ENCODE measurements at regions not wholly inside any gene's neighbourhood (a gene's known extent, or its start where the extent isn't known, plus 50 kb on each side); places are given as distances from the start of the nearest gene placed in this dataset.
"Not testable (repeated sequence)": the region's sequence is repeated elsewhere in the genome, so short reads cannot be mapped to it uniquely, and the experiment has no call there.

DNA sequence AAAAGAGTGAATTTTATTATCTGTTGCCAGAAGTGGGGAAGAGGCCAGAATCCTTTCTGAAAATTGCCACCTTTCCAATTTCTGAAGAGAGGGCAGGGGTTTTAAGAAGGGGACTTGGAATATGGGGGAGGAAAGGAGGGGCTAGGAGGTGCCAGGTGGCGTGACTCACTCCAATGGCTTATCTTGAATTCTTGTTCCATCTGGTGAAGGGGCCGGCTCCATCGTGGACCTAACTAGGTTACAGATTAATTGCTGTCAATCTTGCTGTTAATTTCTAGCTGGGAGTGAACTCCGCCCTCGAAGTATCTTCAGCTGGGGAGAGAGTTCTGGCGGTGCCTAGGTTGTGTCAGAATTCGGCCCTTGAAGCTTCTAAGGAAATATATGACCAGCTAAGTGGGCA, 138.7 kb downstream of the YTHDC2 start:
- no peak for DNase-seq

GRCh38 chr5:113654828-113655227, 141.3 kb downstream of the YTHDC2 start:
- no peak for DNase-seq

GRCh38 chr5:113660206-113660605, 146.7 kb downstream of the YTHDC2 start:
- DNase-seq, result peak; percentile 12

DNA sequence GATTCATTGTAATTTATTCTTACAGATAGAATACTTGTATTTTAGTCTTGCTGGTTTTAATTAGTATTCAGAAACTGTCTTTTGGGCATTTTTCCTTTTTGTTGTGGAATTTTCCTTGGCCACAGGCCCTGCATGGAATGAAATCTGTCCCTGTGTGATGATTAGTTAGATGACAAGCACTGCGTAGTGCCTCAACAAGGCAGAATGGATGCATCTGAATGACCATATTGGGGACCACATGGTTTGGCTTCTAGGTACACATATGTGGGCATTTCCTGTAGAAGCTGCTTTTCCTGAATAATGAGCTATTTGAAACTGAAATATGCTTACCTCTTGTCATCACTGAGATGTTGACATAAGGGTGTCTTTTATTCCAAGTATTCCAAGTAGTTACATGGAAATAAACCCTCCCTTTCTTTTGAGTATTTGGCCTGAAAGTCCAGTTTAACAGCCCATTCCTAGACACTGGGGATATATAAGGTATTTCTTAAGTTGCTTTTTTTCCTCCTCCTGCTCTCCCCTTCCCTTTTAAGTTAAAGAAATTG, 147.3 kb downstream of the YTHDC2 start:
- DNase-seq, result no peak

DNA sequence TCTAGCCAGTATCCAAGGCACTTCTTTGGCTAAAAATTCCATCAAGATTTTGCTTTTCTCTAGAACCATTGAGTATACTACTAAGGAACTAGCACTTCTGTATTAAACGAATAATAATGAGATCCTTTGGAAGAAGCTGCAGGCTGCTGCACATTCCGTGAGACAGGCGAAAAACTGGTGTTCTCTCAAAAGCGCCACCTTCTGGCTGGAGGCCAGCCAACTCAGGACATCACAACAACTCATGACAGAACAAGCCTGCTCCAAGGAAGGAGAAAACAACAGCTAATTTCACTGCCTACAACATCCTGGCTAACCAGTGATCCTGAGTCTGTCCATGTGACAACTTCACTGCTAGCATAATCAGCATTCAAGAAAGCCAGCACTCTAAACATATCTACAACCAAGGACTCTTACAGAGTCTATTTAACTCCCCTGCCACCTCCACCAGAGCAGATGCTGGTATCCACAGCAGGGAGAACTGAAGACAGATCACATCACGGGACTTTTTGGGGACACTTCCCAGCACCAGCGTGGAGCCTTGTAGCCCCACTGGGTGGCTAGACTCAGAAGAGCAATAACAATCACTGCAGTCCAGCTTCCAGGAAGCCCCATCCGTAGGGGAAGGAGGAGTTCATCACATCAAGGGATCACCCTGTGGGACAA, 150.5 kb downstream of the YTHDC2 start:
- peak; percentile 12 for DNase-seq

- no peak for DNase-seq
Observed at GRCh38 chr5:113673041-113673440, 159.5 kb downstream of the YTHDC2 start.

- DNase-seq, result no peak
Observed at GRCh38 chr5:113675166-113675565, 161.7 kb downstream of the YTHDC2 start.

DNA sequence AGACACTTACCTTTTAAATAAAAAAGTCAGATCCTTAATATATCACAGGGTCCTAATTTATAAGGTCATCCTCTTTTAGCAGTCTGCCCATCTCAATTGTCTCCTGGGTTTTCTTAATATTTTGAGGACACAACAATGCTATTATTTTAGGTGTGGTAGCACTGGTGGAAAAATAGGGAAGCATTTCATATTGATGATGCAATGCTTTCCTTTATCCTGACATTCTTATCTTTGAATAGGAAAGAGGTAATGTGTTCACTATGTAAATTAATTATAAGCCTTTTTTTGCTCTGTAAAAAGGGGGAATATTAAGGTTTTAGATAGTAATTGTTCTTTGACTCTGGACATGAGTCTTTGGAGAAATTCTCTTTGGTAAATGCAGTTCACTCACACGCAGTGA, 164.7 kb downstream of the YTHDC2 start:
- no peak for DNase-seq

DNA sequence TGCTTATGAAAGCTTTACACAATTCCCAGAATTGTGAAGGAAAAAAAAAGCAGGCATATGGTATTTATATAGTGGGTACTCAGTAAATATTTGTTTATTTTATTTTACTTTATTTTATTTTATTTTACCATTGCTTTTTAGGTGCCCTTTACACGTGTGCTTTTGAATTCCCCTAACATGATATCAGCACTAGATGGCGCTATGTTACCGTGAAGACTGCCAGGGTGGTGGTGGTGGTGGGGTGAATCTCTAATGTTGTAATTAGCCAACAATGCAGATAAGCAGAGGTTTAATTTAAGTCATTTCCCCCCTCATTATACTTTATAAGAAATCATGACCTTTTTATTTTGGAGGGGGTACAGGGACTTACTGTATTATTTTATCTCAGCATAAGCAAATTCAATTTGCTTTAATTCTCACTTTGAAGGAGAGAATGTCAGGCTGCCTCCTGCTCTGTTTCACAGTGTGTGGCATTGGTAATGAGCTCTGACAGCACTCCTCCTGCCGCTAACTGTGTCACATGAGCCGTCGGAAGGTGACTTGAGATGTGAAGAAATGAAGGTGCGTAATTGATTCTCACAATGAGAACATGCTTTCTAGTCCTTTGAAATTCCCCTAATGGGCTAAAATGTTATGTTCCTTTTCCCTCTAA, 165.6 kb downstream of the YTHDC2 start:
- DNase-seq, result no peak

- DNase-seq, result no peak
Observed at GRCh38 chr5:113680534-113680933, 167.0 kb downstream of the YTHDC2 start.

DNA sequence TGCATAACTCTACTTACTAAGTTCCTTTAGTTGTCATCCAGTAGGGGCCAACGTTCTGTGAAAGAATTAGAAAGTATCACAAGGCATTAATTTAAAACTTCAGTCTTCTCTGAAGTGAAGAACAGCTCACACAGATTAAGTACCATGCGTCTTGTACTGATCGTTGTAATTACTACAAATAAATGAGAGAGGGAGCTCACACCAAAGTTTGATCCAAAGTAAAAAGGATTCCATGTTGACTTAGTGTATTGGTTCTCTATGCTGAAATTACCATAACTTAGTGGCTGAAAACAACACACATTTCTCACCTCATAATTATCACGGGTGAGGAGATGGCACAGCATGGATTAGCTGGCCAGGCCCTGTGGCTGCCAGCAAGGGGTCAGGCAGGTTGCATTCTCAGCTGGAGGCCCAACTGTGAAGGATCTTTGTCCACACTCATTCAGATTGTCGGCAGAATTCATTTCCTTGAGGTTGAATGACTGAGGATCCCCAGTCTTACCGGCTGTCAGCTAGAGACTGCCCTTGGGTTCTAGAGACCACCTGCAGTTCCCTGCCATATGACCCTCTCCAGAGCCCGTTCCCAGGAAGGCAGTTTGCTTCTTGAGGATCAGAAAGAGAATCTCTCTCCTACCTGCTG, 169.1 kb downstream of the YTHDC2 start:
- DNase-seq, result no peak

- DNase-seq, result no peak
Observed at GRCh38 chr5:113683211-113683610, 169.7 kb downstream of the YTHDC2 start.

GRCh38 chr5:113686599-113686998, 173.1 kb downstream of the YTHDC2 start:
- no peak for DNase-seq

DNA sequence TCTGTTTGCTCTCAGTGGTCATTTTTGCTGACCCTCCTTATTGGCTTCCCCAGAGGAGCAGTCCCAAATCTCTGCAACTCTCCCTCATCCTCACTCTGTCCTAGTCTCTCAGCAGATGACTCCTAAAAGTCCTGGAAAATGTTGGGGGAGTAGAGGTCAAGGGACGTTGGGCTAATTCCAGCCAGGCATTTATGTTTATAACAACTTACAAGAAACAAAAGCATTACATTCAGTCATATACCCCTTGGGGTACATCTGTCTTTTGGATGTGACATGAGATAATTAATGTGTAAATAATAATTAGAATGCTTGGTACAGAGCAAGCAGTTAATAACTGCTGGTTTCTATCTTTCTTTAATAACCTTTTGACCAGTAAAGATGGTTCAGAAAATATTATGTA, 176.2 kb downstream of the YTHDC2 start:
- no peak for DNase-seq

DNA sequence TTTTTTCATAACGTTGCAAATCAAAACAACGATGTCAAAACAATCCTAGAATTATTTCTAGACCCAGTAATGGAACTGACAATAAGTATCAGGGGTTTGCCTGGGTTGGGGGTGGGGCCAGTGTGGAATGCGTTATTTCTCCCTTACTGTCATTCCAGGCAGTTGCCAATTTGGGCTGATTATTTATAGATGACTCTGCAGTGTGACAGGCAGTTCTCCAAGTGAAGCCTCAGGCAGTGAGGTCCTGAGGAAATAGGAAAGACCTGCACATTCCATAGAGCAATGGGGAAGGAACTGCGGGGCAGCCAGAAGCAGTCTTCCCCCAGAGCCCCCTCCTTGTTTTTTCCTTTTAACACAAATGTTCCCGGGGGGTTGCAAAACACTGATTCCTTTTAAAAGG, 179.0 kb downstream of the YTHDC2 start:
- DNase-seq, result no peak

- no peak for DNase-seq
Observed at GRCh38 chr5:113692891-113693457, 179.5 kb downstream of the YTHDC2 start.

DNA sequence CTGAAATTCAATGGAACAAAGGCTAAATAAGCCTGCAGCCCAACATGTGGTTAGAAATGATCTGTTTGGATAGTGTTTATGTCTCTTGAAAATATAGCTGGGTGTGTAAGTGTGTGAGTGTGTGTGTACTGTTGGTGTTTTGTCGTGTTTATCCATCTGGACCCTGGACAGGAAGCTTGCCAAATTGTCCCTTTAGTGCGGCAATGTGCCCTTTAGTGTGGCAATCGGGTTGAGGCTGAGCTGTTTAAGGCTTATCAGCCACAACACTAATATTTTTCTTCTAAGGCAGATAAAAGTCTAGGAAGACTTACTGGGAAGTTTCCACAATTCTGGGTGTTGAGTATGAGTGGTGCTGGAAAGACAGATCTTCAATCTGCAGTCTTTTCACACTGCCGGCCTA, 180.2 kb downstream of the YTHDC2 start:
- no peak for DNase-seq

DNA sequence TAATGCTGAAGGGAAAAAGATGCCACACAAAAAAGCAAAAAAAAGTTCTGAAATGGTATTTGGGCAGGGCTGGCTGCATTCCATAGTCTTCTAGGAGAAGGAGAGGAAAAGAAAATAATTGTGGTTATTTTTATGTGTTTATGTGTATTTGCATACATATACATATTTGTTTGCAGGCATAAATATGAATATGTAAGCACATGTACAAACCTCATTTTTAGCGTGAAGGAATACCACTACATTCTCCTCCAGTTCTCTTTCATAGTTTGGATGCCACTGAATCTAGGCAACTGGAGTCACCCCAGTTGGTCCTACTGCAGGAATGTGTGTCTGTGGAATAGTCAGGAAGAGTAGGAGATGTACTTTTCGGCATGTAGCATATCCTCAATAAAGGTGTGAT, 181.1 kb downstream of the YTHDC2 start:
- no peak for DNase-seq

DNA sequence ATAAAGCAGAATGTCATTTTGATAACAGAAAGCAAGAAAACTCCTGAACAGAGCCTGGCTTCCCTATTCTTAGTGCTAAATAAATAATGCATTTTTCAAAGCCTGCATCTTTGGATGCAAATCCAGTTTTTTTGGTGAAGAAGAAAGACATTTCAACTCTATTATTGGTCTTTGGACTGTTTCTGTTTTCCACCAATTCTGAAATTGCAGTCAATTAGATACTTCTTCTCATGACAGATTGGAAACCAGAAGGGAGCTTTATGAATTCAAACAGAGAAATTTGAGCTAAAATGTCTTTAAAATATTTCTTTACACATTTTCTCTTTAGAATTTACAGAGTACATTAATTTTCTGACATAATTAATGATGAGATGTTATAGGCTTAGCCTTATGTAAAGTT, 189.8 kb downstream of the YTHDC2 start:
- DNase-seq, result no peak

- no peak for DNase-seq
Observed at GRCh38 chr5:113705657-113706056, 192.2 kb downstream of the YTHDC2 start.

GRCh38 chr5:113713051-113713450, 199.6 kb downstream of the YTHDC2 start:
- no peak for DNase-seq

GRCh38 chr5:113715921-113716320, 202.4 kb downstream of the YTHDC2 start:
- not testable (repeated sequence) for DNase-seq

GRCh38 chr5:113719549-113719948, 206.1 kb downstream of the YTHDC2 start:
- no peak for DNase-seq

- no peak for DNase-seq
Observed at GRCh38 chr5:113721171-113721570, 207.7 kb downstream of the YTHDC2 start.
